CD4-positive, alpha-beta T cell (primary cell): ENCODE measurements at regions not wholly inside any gene's neighbourhood (a gene's known extent, or its start where the extent isn't known, plus 50 kb on each side); places are given as distances from the start of the nearest gene placed in this dataset.

Experiments
- ATAC-seq: fragments of 200-7000 bp; cut with Tn5 transposase; one replicate; pipeline ENCODE4 v1.10.0; 2022; ENCODE audit warnings: mild to moderate bottlenecking; ENCODE audit not compliant: poor library complexity
- CTCF ChIA-PET: fragments of 350-600 bp; sonication (Branson Sonifier 250); formaldehyde crosslinking; loops from one replicate; lab custom pipeline; 2021; ENCODE audit warnings: antibody characterized with exemption, inconsistent platforms; lab: Charles Lee
- POLR2A ChIA-PET: fragments of 350-600 bp; sonication (Branson Sonifier 250); formaldehyde crosslinking; loops from one replicate; lab custom pipeline; 2021; ENCODE audit warnings: antibody characterized with exemption, inconsistent platforms; lab: Charles Lee
- DNase-seq, 14 experiments: peaks; one replicate each; pipeline ENCODE4 v3.0.0-alpha.2; 2013 to 2020; ENCODE audit warnings: mixed read lengths in 2 of 14
- H3K27ac ChIP-seq, 2 donors: one replicate each; pipeline versions ENCODE4 v1.5.1 to v1.7.0; 2013; ENCODE audit warnings: low read length in 2 of 2, low read depth in 1 of 2, mild to moderate bottlenecking in 1 of 2
- H3K27me3 ChIP-seq, 2 experiments: 1 replicate in 1 of 2; 2 replicates in 1 of 2; pipeline versions ENCODE4 v1.6.1 to v1.7.0; 2013; ENCODE audit warnings: low read length in 2 of 2, control low read depth in 1 of 2, mild to moderate bottlenecking in 1 of 2, moderate library complexity in 1 of 2; ENCODE audit not compliant: insufficient read depth in 2 of 2, control insufficient read depth in 1 of 2
- H3K36me3 ChIP-seq: one replicate; pipeline ENCODE4 v1.6.1; 2013; ENCODE audit warnings: low read length, control low read depth; ENCODE audit not compliant: insufficient read depth
- H3K4me1 ChIP-seq: one replicate; pipeline ENCODE4 v1.6.1; 2013; ENCODE audit warnings: low read length, control low read depth; ENCODE audit not compliant: insufficient read depth
- H3K4me3 ChIP-seq: one replicate; pipeline ENCODE4 v1.5.1; 2013; ENCODE audit warnings: mild to moderate bottlenecking, low read length, moderate library complexity
- H3K9me3 ChIP-seq, 2 experiments: 1 replicate in 1 of 2; 2 replicates in 1 of 2; pipeline versions ENCODE4 v1.6.1 to v1.7.0; 2013; ENCODE audit warnings: low read length in 2 of 2, mild to moderate bottlenecking in 2 of 2, control low read depth in 1 of 2, moderate library complexity in 1 of 2; ENCODE audit not compliant: control insufficient read depth in 1 of 2, insufficient read depth in 1 of 2
- H3K27ac Mint-ChIP-seq: one replicate; pipeline ENCODE4 v1.8.0; 2020; ENCODE audit warnings: mixed read lengths
- H3K27me3 Mint-ChIP-seq: one replicate; pipeline ENCODE4 v1.8.0; 2021; ENCODE audit warnings: mixed read lengths
- H3K36me3 Mint-ChIP-seq: one replicate; pipeline ENCODE4 v1.8.0; 2021; ENCODE audit warnings: low read depth, mixed read lengths
- H3K4me1 Mint-ChIP-seq: one replicate; pipeline ENCODE4 v1.8.0; 2021; ENCODE audit warnings: low read depth, mixed read lengths
- H3K4me3 Mint-ChIP-seq: one replicate; pipeline ENCODE4 v1.8.0; 2020; ENCODE audit warnings: mild to moderate bottlenecking, mixed read lengths
- H3K9me3 Mint-ChIP-seq: one replicate; pipeline ENCODE4 v1.8.0; 2020; ENCODE audit warnings: mixed read lengths
- CTCF ChIP-seq: fragments of 200-600 bp; IDR thresholded peaks from one replicate; pipeline ENCODE4 v1.8.0; 2022; ENCODE audit warnings: antibody characterized with exemption, mild to moderate bottlenecking
- intact Hi-C, 2 experiments: fragments of 100-400 bp; cut with DNase I in 1 of 2; cut with micrococcal nuclease in 1 of 2; formaldehyde crosslinking; loops; one replicate each; pipeline versions ENCODE4 v1.15.1 to v1.9.0; 2023 to 2025; cut with DNase I, micrococcal nuclease

GRCh38 chr14:98082833-98083232 is 1189.2 kb downstream of the BCL11B start:
- DNase-seq (no peak), ATAC-seq (no peak)
- Mint-ChIP-seq H3K36me3 (no peaks in the 10 kb centered on the region), H3K27ac (no peak overlapping the region), H3K9me3 (no peaks in the 10 kb centered on the region), H3K4me3 (no peak overlapping the region), H3K27me3 (no peaks in the 10 kb centered on the region), H3K4me1 (peaks cover 8% of the 10 kb centered on the region)
- no peak for TF ChIP-seq CTCF
- POLR2A ChIA-PET = no interaction called here
- Histone ChIP-seq H3K27me3 (no peaks in the 10 kb centered on the region), H3K36me3 (no peaks in the 10 kb centered on the region), H3K4me3 (no peak overlapping the region), H3K9me3 (no peaks in the 10 kb centered on the region), H3K27ac (no peak overlapping the region), H3K4me1 (no peaks in the 10 kb centered on the region)
- intact Hi-C loops = no loop called here
- CTCF ChIA-PET = no interaction called here

- H3K27ac Mint-ChIP-seq = no peak overlapping the region
- no peaks in the 10 kb centered on the region for H3K27me3 Mint-ChIP-seq
- ChIA-PET CTCF (no interaction called here), POLR2A (no interaction called here)
- Histone ChIP-seq H3K4me1 (no peaks in the 10 kb centered on the region), H3K27me3 (no peaks in the 10 kb centered on the region), H3K27ac (no peak overlapping the region), H3K36me3 (no peaks in the 10 kb centered on the region), H3K4me3 (no peak overlapping the region), H3K9me3 (no peaks in the 10 kb centered on the region)
- intact Hi-C loops = no loop called here
- DNase-seq (no peak), ATAC-seq (no peak)
- peaks cover 2% of the 10 kb centered on the region for H3K4me1 Mint-ChIP-seq
- H3K4me3 Mint-ChIP-seq = no peak overlapping the region
- no peaks in the 10 kb centered on the region for H3K9me3 Mint-ChIP-seq
- no peaks in the 10 kb centered on the region for H3K36me3 Mint-ChIP-seq
- no peak for TF ChIP-seq CTCF
Observed at GRCh38 chr14:98085751-98086150, 1186.2 kb downstream of the BCL11B start.

- no peaks in the 10 kb centered on the region for H3K36me3 Mint-ChIP-seq
- no peaks in the 10 kb centered on the region for H3K27me3 Mint-ChIP-seq
- no peaks in the 10 kb centered on the region for H3K4me1 Mint-ChIP-seq
- CTCF ChIA-PET = no interaction called here
- DNase-seq = no peak
- TF ChIP-seq CTCF = no peak
- no peak overlapping the region for H3K4me3 Mint-ChIP-seq
- no peak for ATAC-seq
- Histone ChIP-seq H3K27me3 (no peaks in the 10 kb centered on the region), H3K9me3 (no peaks in the 10 kb centered on the region), H3K4me1 (no peaks in the 10 kb centered on the region), H3K36me3 (no peaks in the 10 kb centered on the region), H3K4me3 (no peak overlapping the region), H3K27ac (no peak overlapping the region)
- no peaks in the 10 kb centered on the region for H3K9me3 Mint-ChIP-seq
- POLR2A ChIA-PET = no interaction called here
- H3K27ac Mint-ChIP-seq = no peak overlapping the region
- intact Hi-C loops = no loop called here
Observed at GRCh38 chr14:98093111-98093510, 1178.9 kb downstream of the BCL11B start.
